IPS-15b (cell line): ENCODE measurements at regions not wholly inside any gene's neighbourhood (a gene's known extent, or its start where the extent isn't known, plus 50 kb on each side); places are given as distances from the start of the nearest gene placed in this dataset.
A peak's percentile ranks its signal among the peaks of the same experiment; 100 is the strongest.

Experiments used
- H3K27me3 ChIP-seq: one replicate; pipeline ENCODE4 v1.6.1; 2013; ENCODE audit warnings: low read length; ENCODE audit not compliant: control insufficient read depth, insufficient read depth
- H3K36me3 ChIP-seq: one replicate; pipeline ENCODE4 v1.6.1; 2013; ENCODE audit warnings: low read length; ENCODE audit not compliant: control insufficient read depth, insufficient read depth
- H3K4me1 ChIP-seq: one replicate; pipeline ENCODE4 v1.6.1; 2013; ENCODE audit warnings: mild to moderate bottlenecking, low read length; ENCODE audit not compliant: control insufficient read depth, insufficient read depth
- H3K4me3 ChIP-seq: one replicate; pipeline ENCODE4 v1.5.1; 2013; ENCODE audit warnings: low read depth, low read length
- H3K9ac ChIP-seq: one replicate; pipeline ENCODE4 v1.6.1; 2013; ENCODE audit warnings: low read depth, mild to moderate bottlenecking, low read length
- H3K9me3 ChIP-seq: one replicate; pipeline ENCODE4 v1.6.1; 2013; ENCODE audit warnings: mild to moderate bottlenecking, low read length; ENCODE audit not compliant: control insufficient read depth, insufficient read depth

- no peaks in the 10 kb centered on the region for H3K9me3 ChIP-seq
- no peak overlapping the region for H3K4me3 ChIP-seq
- no peak overlapping the region for H3K9ac ChIP-seq
- no peaks in the 10 kb centered on the region for H3K36me3 ChIP-seq
- H3K27me3 ChIP-seq = no peaks in the 10 kb centered on the region
- no peaks in the 10 kb centered on the region for H3K4me1 ChIP-seq
Observed at GRCh38 chr5:12358371-12359090, 454.3 kb upstream of the CTNND2 start.

DNA sequence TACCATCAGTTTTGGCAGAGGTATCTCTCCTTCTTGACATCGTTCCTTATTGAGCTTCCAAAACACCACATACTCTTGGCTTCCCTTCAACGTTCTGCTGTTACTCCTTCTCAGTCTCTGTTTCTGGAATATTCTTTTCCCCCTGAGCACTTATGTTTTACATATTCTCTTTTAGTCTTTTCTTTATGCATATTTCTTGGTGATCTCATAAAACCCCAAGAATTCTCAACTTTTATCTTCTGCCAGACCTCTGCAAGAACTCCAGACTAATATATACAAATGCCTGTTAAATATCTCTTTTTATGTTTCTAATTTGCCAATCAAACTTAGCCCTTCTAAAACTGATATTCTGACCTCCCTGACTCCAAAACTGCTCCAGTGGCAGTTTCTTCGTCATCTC, 453.4 kb upstream of the CTNND2 start:
- Histone ChIP-seq H3K4me1 (no peaks in the 10 kb centered on the region), H3K9me3 (no peaks in the 10 kb centered on the region), H3K36me3 (no peaks in the 10 kb centered on the region), H3K27me3 (no peaks in the 10 kb centered on the region), H3K9ac (no peak overlapping the region), H3K4me3 (no peak overlapping the region)

GRCh38 chr5:12354686-12355085, 450.4 kb upstream of the CTNND2 start:
- no peaks in the 10 kb centered on the region for H3K9me3 ChIP-seq
- no peak overlapping the region for H3K9ac ChIP-seq
- H3K4me3 ChIP-seq = no peak overlapping the region

GRCh38 chr5:12343558-12343957, 439.3 kb upstream of the CTNND2 start:
- H3K9ac ChIP-seq = no peak overlapping the region
- H3K4me3 ChIP-seq = no peak overlapping the region
- no peaks in the 10 kb centered on the region for H3K4me1 ChIP-seq
- no peaks in the 10 kb centered on the region for H3K27me3 ChIP-seq
- no peaks in the 10 kb centered on the region for H3K36me3 ChIP-seq
- H3K9me3 ChIP-seq = no peaks in the 10 kb centered on the region

More at GRCh38 chr5:12354686-12355085, 450.4 kb upstream of the CTNND2 start:
- Histone ChIP-seq H3K4me1 (no peaks in the 10 kb centered on the region), H3K27me3 (no peaks in the 10 kb centered on the region), H3K36me3 (no peaks in the 10 kb centered on the region)

DNA sequence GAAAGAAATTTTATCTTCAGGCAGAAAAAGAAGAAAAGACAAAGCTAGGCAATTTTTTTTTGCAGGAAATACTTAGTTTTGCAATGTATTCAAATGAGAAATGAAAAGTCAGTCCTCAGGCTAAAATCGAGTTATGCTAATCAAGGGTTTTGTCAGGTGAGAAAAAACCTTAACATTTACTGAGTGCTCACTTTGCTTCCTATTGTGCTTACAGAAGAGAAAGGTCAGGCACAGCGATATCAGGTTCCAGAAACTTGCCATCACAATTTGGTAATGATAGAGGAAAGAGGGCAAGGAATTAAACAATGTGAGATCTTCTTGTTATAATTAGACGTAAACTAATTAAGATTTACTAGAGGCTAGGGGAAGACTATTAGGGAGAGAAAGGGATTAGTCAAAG, 431.7 kb upstream of the CTNND2 start:
- Histone ChIP-seq H3K36me3 (no peaks in the 10 kb centered on the region), H3K9ac (no peak overlapping the region), H3K27me3 (no peaks in the 10 kb centered on the region), H3K9me3 (no peaks in the 10 kb centered on the region), H3K4me1 (peaks cover 30% of the 10 kb centered on the region), H3K4me3 (no peak overlapping the region)

- Histone ChIP-seq H3K36me3 (no peaks in the 10 kb centered on the region), H3K9me3 (peaks cover 3% of the 10 kb centered on the region), H3K4me1 (peaks cover 35% of the 10 kb centered on the region), H3K27me3 (no peaks in the 10 kb centered on the region), H3K4me3 (no peak overlapping the region), H3K9ac (no peak overlapping the region)
Observed at GRCh38 chr5:12332480-12332879, 428.2 kb upstream of the CTNND2 start.

- peaks cover 3% of the 10 kb centered on the region for H3K9me3 ChIP-seq
- H3K4me1 ChIP-seq = peaks cover 29% of the 10 kb centered on the region
- no peaks in the 10 kb centered on the region for H3K27me3 ChIP-seq
- H3K9ac ChIP-seq = no peak overlapping the region
- no peaks in the 10 kb centered on the region for H3K36me3 ChIP-seq
- H3K4me3 ChIP-seq = no peak overlapping the region
Observed at GRCh38 chr5:12330993-12331588, 426.8 kb upstream of the CTNND2 start.

DNA sequence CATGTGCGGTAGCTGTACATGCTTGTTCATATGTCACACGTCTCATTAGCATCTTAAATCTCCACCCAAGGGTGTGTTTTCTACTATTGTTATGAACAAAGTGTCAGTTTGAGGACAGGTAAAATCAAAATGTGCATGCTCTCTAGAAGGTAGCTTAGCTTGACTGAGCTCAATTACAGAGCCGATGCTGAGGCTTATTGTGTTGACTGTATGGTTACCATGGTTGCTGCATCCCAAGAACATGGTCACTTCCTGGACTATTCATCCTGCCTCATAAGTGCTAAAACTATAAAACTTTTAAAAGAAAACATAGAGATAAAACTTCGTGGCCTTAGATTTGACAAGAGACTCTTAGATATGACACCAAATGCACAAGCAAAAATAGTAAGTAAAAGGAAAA, 426.1 kb upstream of the CTNND2 start:
- H3K9ac ChIP-seq = no peak overlapping the region
- H3K27me3 ChIP-seq = no peaks in the 10 kb centered on the region
- H3K36me3 ChIP-seq = no peaks in the 10 kb centered on the region
- no peak overlapping the region for H3K4me3 ChIP-seq
- peaks cover 26% of the 10 kb centered on the region for H3K4me1 ChIP-seq
- peaks cover 3% of the 10 kb centered on the region for H3K9me3 ChIP-seq

DNA sequence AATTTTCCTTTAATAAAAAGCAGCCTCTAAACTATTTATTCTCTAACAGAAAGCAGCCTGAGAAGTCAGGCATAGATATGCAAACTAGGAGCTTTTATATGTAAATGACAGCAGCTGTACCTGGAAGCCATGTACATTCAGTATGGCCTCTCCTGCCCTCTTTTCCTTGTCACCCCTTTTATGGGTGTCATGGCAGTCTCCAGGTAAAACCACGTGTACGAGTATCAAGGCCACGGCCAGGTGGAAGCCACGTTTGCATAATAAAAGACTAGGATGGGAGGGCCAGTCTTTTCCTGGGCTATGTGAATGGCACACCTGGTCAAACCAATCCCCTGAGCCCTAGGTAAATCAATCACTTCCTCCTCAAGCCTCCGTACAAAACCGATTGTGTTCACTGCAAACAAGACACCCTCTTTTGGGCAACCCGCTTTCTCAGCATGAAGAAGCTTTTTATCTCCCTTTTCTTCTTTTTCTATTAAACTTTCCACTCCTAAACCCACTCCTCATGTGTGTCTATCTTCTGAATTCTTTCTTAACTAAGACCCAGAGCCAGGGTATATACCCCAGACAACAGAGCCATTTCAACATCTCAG, 419.5 kb upstream of the CTNND2 start:
- H3K4me1 ChIP-seq = peaks cover 24% of the 10 kb centered on the region
- no peak overlapping the region for H3K4me3 ChIP-seq
- peak overlapping the region; percentile 16 for H3K9ac ChIP-seq
- H3K9me3 ChIP-seq = peaks cover 3% of the 10 kb centered on the region
- no peaks in the 10 kb centered on the region for H3K36me3 ChIP-seq
- H3K27me3 ChIP-seq = no peaks in the 10 kb centered on the region

- Histone ChIP-seq H3K27me3 (no peaks in the 10 kb centered on the region), H3K4me1 (peaks cover 24% of the 10 kb centered on the region), H3K4me3 (no peak overlapping the region), H3K36me3 (no peaks in the 10 kb centered on the region), H3K9me3 (no peaks in the 10 kb centered on the region), H3K9ac (no peak overlapping the region)
Observed at GRCh38 chr5:12322042-12322441, 417.8 kb upstream of the CTNND2 start.

DNA sequence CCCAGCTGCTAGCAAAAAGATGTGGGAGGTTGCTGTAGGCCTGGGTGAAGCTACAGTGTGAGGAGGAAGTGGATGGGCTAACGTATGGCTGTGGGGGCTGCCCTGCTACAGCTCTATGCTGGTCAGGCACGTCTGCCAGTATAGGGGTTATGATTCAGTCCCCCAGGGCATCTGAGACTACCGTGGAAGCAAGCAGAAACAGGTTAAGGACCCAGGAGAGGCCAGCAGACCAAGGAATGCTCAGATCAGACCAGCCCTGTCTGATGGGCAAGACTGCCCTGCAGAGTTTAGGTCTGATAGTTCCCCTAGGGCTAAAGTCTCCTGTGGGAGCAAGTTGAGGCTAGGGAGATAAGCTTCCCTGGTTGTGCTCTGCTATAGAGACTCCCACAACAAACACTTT, 416.1 kb upstream of the CTNND2 start:
- Histone ChIP-seq H3K9me3 (no peaks in the 10 kb centered on the region), H3K36me3 (no peaks in the 10 kb centered on the region), H3K4me1 (peaks cover 24% of the 10 kb centered on the region), H3K4me3 (no peak overlapping the region), H3K27me3 (no peaks in the 10 kb centered on the region), H3K9ac (no peak overlapping the region)

GRCh38 chr5:12316812-12317211, 412.6 kb upstream of the CTNND2 start:
- H3K9me3 ChIP-seq = no peaks in the 10 kb centered on the region
- peaks cover 6% of the 10 kb centered on the region for H3K4me1 ChIP-seq
- no peak overlapping the region for H3K4me3 ChIP-seq
- H3K9ac ChIP-seq = no peak overlapping the region
- H3K27me3 ChIP-seq = no peaks in the 10 kb centered on the region
- H3K36me3 ChIP-seq = no peaks in the 10 kb centered on the region
